GM21381 (cell line): ENCODE measurements at regions not wholly inside any gene's neighbourhood (a gene's known extent, or its start where the extent isn't known, plus 50 kb on each side); places are given as distances from the start of the nearest gene placed in this dataset.

Experiments
- ATAC-seq: cut with Tn5 transposase; IDR thresholded peaks from one replicate; pipeline ENCODE4 v1.9.1; 2021; ENCODE audit warnings: mild to moderate bottlenecking, moderate library complexity; ENCODE audit not compliant: unreplicated experiment

DNA sequence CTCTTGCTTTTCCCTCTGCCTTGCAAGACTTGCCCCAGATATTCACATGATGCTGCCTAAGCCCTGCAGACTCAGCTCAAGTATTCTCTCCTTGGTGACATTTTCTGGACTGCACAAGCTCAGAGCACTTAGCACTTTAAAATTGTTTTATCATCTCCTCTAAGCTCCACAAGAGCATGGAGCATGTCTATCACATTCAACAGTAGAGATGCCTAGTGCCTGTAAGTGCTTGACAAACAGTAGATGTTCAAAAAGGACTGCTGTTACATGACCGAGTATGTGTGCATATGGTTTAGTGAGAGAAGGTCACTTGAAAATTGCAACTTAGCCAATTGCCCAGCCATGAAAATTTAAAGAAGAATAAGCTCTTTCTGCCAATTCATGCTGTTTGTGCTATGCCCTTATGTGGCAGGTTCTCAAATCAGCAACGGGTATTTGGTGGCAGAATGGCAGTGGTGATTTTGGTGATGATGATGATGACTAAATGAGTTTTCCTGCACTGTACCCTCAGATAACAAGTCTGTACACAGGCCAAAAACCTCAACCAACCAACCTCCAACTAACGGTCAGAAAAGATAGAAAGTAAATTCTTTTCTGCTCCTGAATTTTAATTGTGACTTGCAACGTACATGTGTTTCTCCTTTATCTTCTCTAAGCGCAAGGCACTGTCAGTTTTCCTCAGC, 647.2 kb upstream of the UBE2E2 start:
- no peak for ATAC-seq

DNA sequence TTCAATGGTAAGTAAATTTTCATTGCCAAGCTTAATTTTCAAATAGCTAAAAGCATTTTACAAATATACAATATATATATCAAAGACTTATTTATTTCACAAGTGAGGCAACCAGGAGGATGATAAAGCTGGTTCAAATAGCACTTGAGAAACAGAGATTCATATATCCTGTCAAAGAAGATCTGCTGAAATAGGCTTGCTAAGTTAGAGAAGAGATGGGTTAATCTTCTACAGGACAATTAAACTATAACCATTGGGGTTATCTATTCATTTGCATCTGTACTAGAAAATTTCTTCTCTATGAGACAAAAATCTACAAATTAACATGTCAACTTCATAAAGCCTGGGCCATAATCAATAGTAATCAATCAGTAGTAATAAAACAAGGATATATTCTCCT, 637.7 kb upstream of the UBE2E2 start:
- no peak for ATAC-seq

GRCh38 chr3:22568285-22568684, 634.8 kb upstream of the UBE2E2 start:
- ATAC-seq: no peak

GRCh38 chr3:22569570-22569969, 633.6 kb upstream of the UBE2E2 start:
- ATAC-seq: no peak

DNA sequence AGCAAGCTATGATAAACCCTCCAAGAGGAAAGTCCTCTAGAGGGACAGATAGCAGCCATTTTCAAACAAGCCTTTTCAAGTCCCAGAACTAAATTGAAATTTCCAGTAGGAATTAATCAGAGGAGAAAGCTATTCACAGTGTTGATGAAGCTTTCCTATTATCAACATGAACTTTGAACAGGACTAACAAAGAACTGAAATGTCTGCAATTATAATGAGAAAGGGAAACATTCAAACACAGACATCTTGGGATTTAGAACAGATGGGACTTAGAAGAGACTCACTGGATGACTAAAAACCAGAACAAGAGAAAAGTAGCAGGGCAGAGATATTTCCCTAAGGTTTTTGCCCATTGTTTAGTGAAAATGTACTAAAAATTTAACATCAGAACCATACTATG, 622.1 kb upstream of the UBE2E2 start:
- no peak for ATAC-seq

DNA sequence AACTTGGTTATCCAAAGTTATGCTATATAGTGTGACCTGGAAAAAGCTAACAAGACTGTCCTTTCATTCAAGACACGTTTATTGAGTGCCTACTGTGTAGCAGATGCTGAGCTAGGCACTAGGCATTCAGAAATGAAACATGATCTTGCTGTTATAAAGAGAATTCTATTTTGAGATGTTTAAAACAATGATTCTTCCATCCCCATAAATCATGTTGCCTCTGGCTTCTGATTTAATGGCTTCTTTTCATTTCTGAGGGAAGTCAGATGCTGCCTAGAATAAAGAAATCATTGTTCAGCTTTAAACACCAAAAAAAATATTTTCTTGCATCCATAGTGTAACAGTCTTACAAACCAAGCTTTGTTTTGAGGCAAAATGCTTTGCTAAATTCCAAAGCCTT, 620.9 kb upstream of the UBE2E2 start:
- no peak for ATAC-seq

DNA sequence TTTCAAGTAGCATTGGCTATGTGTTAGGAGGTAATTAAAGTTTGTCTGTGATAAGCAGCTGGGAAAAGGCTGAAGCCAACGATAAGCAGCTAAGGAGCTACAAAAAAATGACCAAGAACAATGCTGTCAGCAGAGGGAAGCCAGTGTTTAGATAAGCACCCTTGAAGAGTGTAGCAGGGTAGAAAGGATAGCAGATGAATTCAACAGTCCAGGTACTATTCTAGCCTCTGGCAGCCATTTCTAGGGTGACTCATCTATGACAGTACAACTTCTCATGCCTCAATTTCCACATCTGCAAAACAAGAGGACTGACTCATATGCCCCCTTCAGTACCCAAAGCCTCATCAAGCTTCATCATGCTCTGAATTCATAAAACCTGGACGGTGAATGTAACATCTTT, 617.6 kb upstream of the UBE2E2 start:
- ATAC-seq: no peak

DNA sequence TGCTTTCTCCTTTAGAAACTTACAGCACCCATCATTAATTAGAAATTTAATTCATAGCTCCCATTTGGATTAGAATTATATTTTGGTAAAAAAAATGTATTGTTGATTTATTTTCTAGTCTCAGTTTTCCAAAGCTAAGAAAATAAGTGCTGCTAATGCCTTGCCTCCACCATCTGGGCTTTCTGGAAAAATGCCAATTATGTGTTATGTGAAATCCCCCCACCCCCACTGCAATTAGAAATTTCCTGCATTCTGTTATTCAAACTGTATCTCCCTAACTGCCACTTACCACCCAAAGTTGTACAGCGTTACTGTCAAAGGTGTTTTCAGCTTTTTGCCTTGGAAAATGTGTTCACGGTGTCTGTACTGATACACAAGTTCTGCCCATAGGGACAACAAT, 617.2 kb upstream of the UBE2E2 start:
- ATAC-seq: no peak

- no peak for ATAC-seq
Observed at GRCh38 chr3:22587446-22587845, 615.7 kb upstream of the UBE2E2 start.

GRCh38 chr3:22593638-22594037, 609.5 kb upstream of the UBE2E2 start:
- no peak for ATAC-seq

DNA sequence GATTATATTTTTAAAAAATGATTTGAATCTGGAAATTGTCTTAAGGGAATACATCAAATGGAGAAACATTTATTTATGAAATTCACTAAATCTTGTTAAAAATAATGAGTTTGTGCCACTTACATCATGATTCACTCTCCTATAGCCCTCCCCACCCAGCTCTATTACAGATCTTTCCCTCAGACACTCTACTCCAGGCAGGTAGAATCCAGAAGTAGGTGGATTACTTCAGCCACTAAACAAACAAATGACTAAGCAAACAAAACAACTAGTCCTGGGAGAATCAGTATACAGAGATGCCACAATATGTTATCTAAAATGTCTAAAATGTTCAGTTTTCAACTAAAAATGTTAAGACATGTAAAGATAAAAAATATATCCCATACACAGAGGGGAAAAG, 608.1 kb upstream of the UBE2E2 start:
- ATAC-seq: no peak

DNA sequence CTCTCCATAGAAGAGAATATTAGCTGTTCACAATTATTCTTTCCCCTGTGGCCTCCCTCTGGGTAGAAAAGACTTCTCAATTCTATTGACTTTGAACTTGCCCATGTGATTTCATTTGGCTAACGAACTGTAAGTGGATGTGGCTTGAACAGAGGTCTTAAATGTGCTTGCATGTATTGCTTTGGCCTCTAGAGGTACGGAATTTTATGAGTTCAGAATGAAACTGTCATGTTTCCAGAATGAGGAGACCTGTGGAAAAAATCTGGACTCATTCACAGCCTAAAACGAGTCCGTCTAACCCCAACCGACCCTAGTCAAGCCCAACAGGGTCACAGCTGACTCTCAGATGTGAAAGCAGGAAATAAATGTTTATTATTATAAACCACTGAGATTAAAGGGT, 596.7 kb upstream of the UBE2E2 start:
- ATAC-seq: no peak

GRCh38 chr3:22606938-22607337, 596.2 kb upstream of the UBE2E2 start:
- ATAC-seq: no peak

DNA sequence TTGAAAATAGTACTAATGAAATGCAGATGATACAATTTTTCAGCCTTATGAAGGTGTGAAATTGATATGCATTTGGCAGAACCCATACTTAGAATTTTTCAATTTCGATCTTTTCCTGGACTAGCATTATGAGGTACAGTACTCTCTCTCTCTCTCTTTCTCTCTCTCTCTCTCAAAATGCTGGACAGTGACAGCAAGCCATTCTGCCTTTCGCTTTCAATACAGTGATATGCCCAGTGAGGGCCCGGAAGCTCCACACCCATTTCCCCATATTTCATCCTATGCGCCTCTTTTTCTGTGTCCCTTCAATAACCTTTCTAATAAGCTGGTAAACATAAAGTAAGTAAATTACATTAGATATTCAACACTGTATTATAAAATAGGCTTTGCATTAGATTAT, 595.0 kb upstream of the UBE2E2 start:
- no peak for ATAC-seq

DNA sequence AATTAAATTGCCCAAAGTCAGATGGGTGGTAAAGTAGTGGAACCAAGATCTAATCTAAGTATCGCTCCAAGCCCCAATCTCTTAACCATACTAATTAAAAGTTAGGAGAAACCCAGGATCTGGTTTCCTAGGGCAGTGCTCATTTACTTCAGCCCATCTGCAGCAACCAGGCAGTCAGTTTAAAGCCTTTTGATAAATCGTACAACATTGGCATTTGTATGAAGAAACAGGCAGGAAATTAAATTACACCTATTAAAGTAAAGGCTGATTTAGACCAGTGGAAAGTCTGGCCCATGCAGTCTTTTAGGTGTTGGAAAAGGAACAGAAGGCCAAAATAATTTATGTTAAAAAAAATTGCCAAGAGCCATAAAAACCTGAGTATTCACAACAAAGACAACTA, 594.4 kb upstream of the UBE2E2 start:
- no peak for ATAC-seq

DNA sequence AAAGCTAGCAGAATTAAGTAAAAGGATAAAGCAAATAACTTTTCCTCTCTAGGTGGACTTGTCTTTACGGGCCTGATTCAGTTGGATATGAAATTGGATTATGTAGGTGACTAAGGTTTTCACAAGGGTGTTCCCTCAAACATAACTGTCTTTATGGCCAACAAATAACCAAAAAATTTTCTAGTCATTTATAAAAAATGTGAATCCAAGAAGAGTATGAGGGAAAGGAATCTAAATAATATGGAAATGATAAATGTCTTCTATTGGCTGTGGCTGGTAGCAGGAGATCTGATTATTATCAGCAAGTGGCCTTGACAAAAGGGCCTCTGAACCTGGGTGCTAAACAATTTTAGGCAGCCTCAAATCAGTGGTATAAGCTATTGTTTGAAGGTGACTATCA, 594.0 kb upstream of the UBE2E2 start:
- no peak for ATAC-seq

- no peak for ATAC-seq
Observed at GRCh38 chr3:22612927-22613326, 590.2 kb upstream of the UBE2E2 start.

- ATAC-seq: no peak
Observed at GRCh38 chr3:22615790-22616189, 587.3 kb upstream of the UBE2E2 start.

DNA sequence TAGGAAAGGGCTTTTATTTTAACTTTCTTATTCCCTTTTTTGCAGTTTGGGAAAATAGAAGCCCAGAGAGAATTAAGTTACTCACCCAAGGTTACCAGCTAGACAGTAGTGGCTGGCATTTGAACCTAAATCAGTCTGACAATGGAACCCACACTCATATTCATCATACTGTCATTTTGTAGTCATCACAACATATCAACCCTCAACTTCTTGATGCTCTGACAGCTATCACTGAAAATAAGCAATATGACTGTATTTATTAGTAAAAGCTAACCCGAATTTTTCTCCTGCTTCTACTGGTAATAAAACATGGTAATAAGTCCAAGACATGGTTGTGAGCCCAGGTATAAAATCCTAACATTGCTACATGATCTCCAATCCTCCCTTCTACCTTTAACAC, 585.8 kb upstream of the UBE2E2 start:
- no peak for ATAC-seq

- no peak for ATAC-seq
Observed at GRCh38 chr3:22620498-22620897, 582.6 kb upstream of the UBE2E2 start.

- ATAC-seq: no peak
Observed at GRCh38 chr3:22621205-22621809, 581.8 kb upstream of the UBE2E2 start.

DNA sequence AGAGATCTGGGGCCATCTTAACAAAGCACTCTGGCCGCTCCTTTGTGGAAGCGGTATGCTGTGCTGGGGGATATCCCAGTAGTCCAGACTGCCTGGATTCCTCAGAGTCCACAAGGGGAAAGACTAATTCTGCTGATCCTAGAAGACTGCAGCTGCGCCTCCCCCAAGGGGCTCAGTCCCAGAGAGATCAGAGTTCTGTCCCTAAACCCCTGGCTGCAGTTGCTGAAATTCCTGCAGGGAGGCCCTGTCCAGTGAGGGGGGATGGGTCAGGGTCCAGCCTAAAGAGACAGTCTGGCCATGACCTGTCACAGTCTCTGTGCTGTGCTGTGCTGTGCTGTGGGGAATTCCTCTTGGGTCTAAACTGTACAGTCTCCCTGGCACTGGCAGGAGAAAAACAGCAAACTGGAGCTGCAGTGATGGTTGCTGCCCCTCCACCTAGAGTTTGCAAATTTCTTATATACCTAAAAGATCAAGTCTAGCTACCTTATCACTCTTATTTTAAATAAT, 575.1 kb upstream of the UBE2E2 start:
- ATAC-seq: no peak

GRCh38 chr3:22632536-22632935, 570.6 kb upstream of the UBE2E2 start:
- ATAC-seq: no peak
